Lung (tissue), 11 donors: ENCODE measurements at regions not wholly inside any gene's neighbourhood (a gene's known extent, or its start where the extent isn't known, plus 50 kb on each side); places are given as distances from the start of the nearest gene placed in this dataset.

Experiments
- ATAC-seq: fragments of 200-7000 bp; cut with Tn5 transposase; one replicate; pipeline ENCODE4 v1.9.1; 2020; ENCODE audit warnings: moderate number of reproducible peaks; ENCODE audit not compliant: insufficient read depth, low FRiP score
- DNase-seq, 3 donors: peaks; one replicate each; pipeline ENCODE4 v3.0.0-alpha.2; 2013 to 2017
- H3K27ac ChIP-seq, 2 donors: one replicate each; pipeline ENCODE4 v1.5.1; 2013; ENCODE audit warnings: mild to moderate bottlenecking in 2 of 2, moderate library complexity in 2 of 2, control low read depth in 1 of 2, inconsistent platforms in 1 of 2, low read depth in 1 of 2, low read length in 1 of 2
- H3K27me3 ChIP-seq, 3 donors: one replicate each; pipeline ENCODE4 v1.5.1; 2013; ENCODE audit warnings: low read length in 2 of 3; ENCODE audit not compliant: control insufficient read depth in 3 of 3, insufficient read depth in 3 of 3
- H3K36me3 ChIP-seq, 4 donors: one replicate each; pipeline ENCODE4 v1.5.1; 2013; ENCODE audit warnings: low read length in 4 of 4, mild to moderate bottlenecking in 1 of 4, moderate library complexity in 1 of 4; ENCODE audit not compliant: control insufficient read depth in 4 of 4, insufficient read depth in 4 of 4
- H3K4me1 ChIP-seq, 5 donors: one replicate each; pipeline ENCODE4 v1.5.1; 2013; ENCODE audit warnings: low read length in 5 of 5, mild to moderate bottlenecking in 2 of 5, moderate library complexity in 1 of 5; ENCODE audit not compliant: control insufficient read depth in 5 of 5, insufficient read depth in 5 of 5
- H3K4me3 ChIP-seq: one replicate; pipeline ENCODE4 v1.5.1; 2013; ENCODE audit warnings: mild to moderate bottlenecking, control low read depth, moderate library complexity
- H3K9ac ChIP-seq, 2 donors: one replicate each; pipeline ENCODE4 v1.5.1; 2013; ENCODE audit warnings: low read length in 2 of 2, control low read depth in 1 of 2; ENCODE audit not compliant: insufficient read depth in 1 of 2
- H3K9me3 ChIP-seq, 4 donors: one replicate each; pipeline ENCODE4 v1.5.1; 2013; ENCODE audit warnings: low read length in 3 of 4, mild to moderate bottlenecking in 1 of 4, moderate library complexity in 1 of 4; ENCODE audit not compliant: control insufficient read depth in 4 of 4, insufficient read depth in 3 of 4
- CTCF ChIP-seq: IDR thresholded peaks from 2 replicates; pipeline ENCODE4 v1.5.1; 2012; ENCODE audit warnings: mild to moderate bottlenecking; ENCODE audit errors: control extremely low read depth, extremely low read depth
- WGBS, 2 donors: extraction: QIAGEN DNeasy Blood & Tissue Kit; methylation state at CpG; one replicate each; pipeline ENCODE4 v1.1.7; 2013; 5-methylcytosine and 5-hydroxymethylcytosine counted together
- donor health status: control.
- donor health status: control.
- donor health status: Bipolar disorder and iron deficiency.
- donor health status: healthy.
- donor health status: DM: yes; HTN: yes; CAD: no.

- Histone ChIP-seq H3K9me3 (no peaks in the 10 kb centered on the region), H3K27me3 (no peaks in the 10 kb centered on the region), H3K4me1 (peaks cover 0 to 10% (median 0%) of the 10 kb centered on the region in 5 donors), H3K4me3 (no peak overlapping the region), H3K36me3 (no peaks in the 10 kb centered on the region), H3K9ac (no peak overlapping the region), H3K27ac (no peak overlapping the region)
- ATAC-seq (no peak), DNase-seq (no peak)
- WGBS, 2 donors = 59 to 66% methylated on average over 4 to 5 of the region's 5 CpGs
- TF ChIP-seq CTCF = no peak
These were observed 138.7 kb downstream of the PHLDA1 start for GRCh38 chr12:75892731-75893408.

GRCh38 chr12:75891072-75891471, 140.5 kb downstream of the PHLDA1 start:
- DNase-seq (no peak), ATAC-seq (no peak)
- no peak for TF ChIP-seq CTCF
- no peaks in the 10 kb centered on the region for H3K36me3 ChIP-seq
- peaks cover 0 to 10% (median 0%) of the 10 kb centered on the region in 5 donors for H3K4me1 ChIP-seq
- no peak overlapping the region for H3K4me3 ChIP-seq
- no peak overlapping the region for H3K27ac ChIP-seq
- 80 to 88% methylated on average over 3 of the region's 3 CpGs for WGBS, 2 donors
- H3K27me3 ChIP-seq = no peaks in the 10 kb centered on the region
- H3K9me3 ChIP-seq = no peaks in the 10 kb centered on the region
- no peak overlapping the region for H3K9ac ChIP-seq

- DNase-seq = no peak
- TF ChIP-seq CTCF = no peak
These were observed 140.9 kb downstream of the PHLDA1 start for GRCh38 chr12:75890660-75891059.

GRCh38 chr12:75890141-75890540, 141.4 kb downstream of the PHLDA1 start:
- no peak overlapping the region for H3K9ac ChIP-seq
- H3K27me3 ChIP-seq = no peaks in the 10 kb centered on the region
- TF ChIP-seq CTCF = no peak
- no peak overlapping the region for H3K27ac ChIP-seq
- H3K4me3 ChIP-seq = no peak overlapping the region
- no peaks in the 10 kb centered on the region for H3K36me3 ChIP-seq
- ATAC-seq (no peak), DNase-seq (no peak)
- H3K9me3 ChIP-seq = no peaks in the 10 kb centered on the region
- peaks cover 0 to 10% (median 0%) of the 10 kb centered on the region in 5 donors for H3K4me1 ChIP-seq

More at GRCh38 chr12:75890660-75891059, 140.9 kb downstream of the PHLDA1 start:
- ATAC-seq = no peak
- peaks cover 0 to 10% (median 0%) of the 10 kb centered on the region in 5 donors for H3K4me1 ChIP-seq
- no peak overlapping the region for H3K4me3 ChIP-seq
- no peak overlapping the region for H3K9ac ChIP-seq
- no peak overlapping the region for H3K27ac ChIP-seq
- H3K36me3 ChIP-seq = no peaks in the 10 kb centered on the region
- whole genome bisulfite sequencing, 2 donors = 84 to 90% methylated on average over 2 of the region's 2 CpGs
- H3K9me3 ChIP-seq = no peaks in the 10 kb centered on the region
- no peaks in the 10 kb centered on the region for H3K27me3 ChIP-seq
